Stimulated activated CD8-positive, alpha-beta memory T cell treated with anti-CD3 and anti-CD28 coated beads, Interleukin-7, amount 100 ng/mL, for 4 hours (primary cell): ENCODE measurements at regions not wholly inside any gene's neighbourhood (a gene's known extent, or its start where the extent isn't known, plus 50 kb on each side); places are given as distances from the start of the nearest gene placed in this dataset.
"Not testable (repeated sequence)": the region's sequence is repeated elsewhere in the genome, so short reads cannot be mapped to it uniquely, and the experiment has no call there.

Experiments used
- DNase-seq, 2 donors: peaks; one replicate each; pipeline ENCODE4 v3.0.0-alpha.2; 2020; ENCODE audit warnings: low read depth in 2 of 2

DNA sequence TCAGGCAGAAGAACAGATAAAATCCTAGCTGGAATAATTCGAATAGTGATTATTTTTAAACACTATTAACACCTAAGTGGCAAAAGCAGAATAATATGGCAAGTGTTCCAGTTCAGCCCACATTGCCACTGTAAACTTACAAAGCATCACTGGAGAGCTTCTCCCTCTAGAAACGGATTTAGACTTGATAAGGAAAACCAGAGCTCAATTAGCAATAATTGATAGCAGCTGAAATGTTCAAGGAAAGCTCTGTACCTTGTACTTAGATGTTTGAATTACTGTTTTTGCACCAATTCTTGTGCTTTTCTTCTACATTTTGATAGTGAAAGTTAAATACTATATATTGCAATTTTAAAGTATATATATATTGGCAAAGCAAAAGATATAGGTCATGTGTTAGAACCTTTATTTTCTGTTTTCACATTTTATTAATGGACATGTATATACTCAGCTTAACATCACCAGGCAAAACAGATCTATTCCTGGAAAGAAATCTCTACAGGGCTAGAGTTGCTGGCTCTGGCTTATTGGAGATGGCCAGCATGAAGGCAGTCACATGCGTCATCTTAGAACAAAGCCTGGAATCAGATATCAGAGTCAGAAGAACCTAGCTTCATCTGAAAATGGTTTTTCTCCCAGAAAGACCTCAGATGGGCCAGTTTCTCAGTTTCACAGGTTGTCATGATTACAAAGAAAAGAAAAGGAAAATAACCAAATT lies 149.1 kb upstream of the CTAGE1 start:
- no peak for DNase-seq

DNA sequence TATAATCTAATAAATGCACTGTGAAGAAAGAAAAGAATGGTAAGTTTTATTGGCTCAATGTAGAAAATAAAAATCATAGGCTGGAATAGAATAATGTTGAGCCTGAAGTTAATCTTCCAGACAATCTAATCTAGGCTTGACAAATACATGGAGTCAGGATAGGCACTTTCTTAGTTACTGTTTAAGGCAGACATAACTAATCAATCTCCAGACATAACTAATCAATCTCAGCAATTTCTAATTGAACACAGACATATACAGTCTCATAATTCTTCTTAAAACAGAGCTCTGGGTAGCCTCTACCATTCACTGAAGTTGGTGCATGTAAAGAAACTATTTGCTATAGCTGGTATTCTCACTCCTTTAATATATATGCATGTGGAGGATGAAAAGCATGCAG lies 150.1 kb upstream of the CTAGE1 start:
- DNase-seq = no peak

DNA sequence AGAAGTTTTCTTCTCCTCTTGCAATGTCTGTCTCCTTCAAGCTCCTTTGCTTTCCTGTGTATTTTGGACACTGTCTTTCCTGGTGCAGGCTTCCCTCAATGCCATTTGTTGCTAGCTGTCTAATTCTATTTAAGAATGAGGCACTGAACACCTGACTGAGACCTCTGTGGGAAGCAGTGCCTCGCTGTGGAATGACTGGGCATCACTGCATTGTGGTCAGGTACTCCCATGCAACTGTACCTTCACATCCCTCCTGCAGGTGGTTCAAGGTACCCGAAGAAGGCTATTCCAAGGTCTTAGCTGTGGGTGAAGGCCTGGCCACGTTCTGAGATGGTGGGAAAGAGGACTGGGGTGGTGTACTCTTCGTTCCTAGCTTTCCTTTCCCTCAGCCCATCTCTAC lies 152.8 kb upstream of the CTAGE1 start:
- no peak for DNase-seq

- DNase-seq = no peak
Observed at GRCh38 chr18:22572341-22572740, 154.6 kb upstream of the CTAGE1 start.

GRCh38 chr18:22579271-22579670 lies 161.6 kb upstream of the CTAGE1 start:
- DNase-seq = no peak

- no peak for DNase-seq
Observed at GRCh38 chr18:22585333-22585732, 167.6 kb upstream of the CTAGE1 start.

DNA sequence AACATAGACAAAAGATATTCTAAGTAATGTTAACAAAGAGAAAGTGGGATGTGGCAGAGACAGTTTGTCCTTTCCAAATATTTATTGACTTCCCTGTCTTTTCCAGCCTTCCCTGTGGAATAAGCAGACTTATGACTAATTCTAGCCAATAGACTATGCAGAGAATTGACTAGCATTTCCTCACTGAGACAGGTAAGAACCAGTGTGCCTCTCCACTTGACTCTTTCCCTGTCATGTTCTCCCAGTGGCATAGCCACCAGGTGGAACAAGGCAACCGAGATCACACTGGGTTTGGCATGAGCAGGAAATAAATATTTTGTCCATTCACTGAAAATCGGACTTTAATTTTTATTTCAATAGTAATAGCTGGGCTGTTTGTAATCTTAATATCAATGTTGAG lies 168.1 kb upstream of the CTAGE1 start:
- DNase-seq = no peak

- DNase-seq = no peak
Observed at GRCh38 chr18:22591222-22591621, 173.5 kb upstream of the CTAGE1 start.

GRCh38 chr18:22594155-22594690 lies 176.5 kb upstream of the CTAGE1 start:
- DNase-seq = no peak

DNA sequence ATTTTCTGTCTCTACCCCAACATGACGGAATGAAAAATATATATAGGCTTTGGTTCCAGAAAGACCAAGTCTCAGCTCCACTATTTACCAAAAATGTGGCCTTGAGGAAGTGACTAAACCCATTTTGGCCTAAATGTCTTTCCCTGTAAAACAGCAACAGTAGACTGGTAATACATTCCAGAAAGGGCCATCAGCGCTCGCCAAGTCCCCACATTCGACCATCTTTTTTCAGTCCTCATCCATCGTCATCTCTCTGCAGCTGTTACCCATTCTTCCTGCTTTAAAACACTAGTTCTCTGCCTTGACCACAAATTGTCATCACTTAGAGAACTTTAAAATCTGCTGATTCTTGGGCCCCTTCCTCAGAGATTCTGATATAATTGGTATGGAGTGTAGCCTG lies 183.8 kb upstream of the CTAGE1 start:
- no peak for DNase-seq

GRCh38 chr18:22602456-22602855 lies 184.7 kb upstream of the CTAGE1 start:
- not testable (repeated sequence) for DNase-seq

DNA sequence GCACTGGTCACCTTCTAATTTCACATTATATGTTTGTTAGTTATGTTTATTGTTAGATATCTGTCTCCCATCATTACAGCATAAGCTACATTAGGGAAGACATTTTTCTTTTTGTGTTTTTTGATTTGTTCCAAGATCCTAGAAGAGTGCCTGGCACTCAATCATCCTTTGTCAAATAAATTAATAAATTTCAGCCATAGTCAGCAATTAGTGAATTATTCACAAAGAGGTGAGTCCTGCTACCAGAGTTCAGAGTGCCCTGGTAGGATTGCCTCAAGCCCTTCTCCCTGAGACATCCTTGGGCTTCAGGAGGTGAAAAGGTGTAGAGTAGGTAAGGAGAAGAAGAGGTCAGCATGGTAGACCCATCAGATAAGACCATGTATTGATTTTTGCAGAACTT lies 186.2 kb upstream of the CTAGE1 start:
- no peak for DNase-seq

DNA sequence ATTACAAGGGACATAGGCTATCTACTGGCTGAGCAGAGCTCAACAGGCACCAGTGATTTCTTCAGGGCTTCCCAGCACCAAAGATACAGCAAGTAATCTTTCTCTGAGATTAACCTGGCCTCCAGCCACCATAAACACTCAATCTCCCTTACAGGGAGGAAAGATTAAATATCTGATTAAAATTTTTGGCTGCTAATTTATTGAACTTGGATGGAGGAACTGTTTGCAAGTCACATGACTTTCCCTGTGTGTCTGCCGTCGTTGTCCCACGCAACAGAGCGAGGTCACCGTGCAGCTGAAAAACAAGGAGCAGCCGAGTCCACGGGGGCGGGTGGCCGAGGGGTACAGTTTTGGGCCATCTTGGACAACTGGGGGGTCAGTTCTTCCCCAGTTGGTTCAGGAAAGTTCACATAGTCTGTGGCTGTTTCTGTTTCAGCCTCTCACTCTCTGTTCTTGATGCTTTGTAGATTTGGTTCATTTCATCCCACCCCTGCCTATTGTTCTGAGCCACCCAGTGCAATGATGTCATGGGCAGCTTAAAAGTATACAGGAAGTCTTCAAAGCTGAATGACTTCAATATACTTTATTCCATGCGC lies 186.8 kb upstream of the CTAGE1 start:
- DNase-seq = no peak

DNA sequence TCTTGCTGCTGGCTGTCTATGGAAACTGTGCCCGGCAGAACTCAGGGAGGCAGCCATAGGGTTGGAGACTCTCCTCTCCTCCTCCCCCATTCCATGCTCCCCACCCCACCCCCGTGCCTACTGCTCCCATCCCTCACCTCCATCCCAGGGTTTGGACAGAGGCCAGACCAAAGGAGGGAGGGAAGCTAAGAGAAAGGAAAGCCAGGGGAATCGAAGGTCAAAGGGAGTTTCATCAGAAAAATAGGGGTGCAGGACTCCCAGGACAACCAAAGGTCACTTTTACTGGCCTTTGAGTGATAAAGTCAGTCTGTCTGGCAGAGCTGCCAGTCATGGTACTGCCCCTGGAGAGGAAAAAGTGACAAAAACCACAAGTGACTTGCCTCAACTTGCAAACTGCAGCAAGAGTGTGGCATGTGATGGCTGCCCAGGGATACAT lies 187.3 kb upstream of the CTAGE1 start:
- no peak for DNase-seq

DNA sequence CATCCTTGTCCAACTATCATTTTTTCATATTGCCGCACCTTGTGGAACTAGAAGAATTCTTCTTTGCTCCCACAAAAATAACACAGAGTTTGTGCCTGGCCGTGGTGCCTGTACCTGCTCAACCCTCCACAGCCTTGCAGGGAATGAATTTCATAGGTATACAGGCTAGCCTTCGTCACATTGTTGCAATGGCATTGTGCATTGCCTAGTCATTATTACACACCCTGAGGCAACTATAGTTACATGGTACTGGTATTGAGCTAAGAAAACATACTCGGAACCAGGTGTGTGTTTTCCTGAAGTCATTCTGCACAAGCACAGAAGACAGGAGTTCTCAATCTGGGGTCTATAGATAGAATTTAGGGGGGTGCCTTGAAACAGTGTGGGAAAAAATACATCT lies 188.0 kb upstream of the CTAGE1 start:
- no peak for DNase-seq

DNA sequence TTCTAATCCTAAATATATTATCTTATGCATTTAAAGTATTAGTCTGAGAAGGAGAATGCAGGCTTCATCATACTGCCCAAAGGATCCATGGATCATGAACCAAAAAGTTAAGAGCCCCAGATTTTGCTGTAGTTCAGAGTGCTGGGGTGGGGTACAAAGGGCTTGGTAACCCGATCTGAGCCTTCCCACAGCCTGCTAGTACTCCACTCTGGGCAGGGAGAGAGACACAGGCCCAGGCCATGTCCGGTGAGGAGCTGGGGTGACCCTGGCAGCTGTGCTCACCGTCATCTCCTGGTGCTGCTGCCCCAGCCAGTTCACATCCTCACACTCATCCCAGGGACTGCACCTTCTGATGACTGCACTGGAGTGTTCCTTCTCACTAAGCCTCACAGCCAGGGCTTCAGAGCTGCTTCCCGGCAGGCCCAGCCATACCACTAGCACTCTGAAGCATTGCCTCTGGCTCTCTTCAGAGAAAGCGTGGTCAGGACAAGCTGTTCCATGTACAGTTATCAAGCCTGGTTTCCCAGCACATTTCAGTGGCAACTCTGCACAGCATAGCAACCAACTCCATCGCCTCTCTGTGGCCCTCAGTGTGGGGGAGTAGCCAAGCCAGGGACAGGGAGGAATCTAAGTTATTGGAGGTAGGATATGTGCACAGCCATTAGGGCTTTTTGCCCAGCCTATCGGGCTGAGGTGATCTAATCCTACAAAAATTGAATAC lies 189.0 kb upstream of the CTAGE1 start:
- no peak for DNase-seq

- no peak for DNase-seq
Observed at GRCh38 chr18:22607284-22607635, 189.5 kb upstream of the CTAGE1 start.

DNA sequence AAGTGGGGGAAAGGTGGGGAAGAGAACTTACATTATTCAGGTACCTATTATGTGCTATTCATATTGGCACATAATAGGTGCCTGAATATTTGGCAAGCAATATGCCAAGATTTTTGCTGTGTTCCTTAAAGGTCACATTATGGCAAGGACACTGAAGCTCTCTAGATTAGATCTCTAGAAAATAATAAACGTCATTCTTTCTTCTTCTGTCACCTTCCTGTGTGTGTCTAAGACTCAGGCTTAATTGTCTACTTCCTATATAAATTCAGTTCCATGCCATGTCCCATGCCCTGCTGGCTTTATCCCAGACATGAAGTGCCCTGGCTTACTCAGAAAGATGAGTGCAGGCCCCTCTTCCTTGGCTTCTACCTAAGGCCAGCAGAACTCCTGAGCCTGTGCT lies 191.1 kb upstream of the CTAGE1 start:
- no peak for DNase-seq

DNA sequence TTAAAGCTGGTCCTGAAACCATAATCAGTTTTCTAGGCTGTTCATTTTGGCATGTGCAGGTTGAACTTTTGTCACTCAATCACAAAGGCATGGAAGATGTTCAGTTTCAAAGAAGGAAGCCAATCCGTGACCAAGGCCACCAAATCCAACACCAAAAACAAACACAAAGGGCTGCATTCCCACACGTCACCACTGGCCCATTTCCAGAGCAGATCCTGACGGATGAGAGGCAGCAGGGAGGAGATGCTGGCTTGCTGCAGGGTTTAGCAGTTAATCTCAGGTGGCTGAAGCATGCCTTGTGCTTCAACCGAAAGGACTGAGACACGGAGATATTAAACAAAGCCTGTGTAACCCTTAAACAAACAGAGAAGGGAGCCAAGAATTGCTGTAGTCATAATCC lies 191.9 kb upstream of the CTAGE1 start:
- DNase-seq = no peak

DNA sequence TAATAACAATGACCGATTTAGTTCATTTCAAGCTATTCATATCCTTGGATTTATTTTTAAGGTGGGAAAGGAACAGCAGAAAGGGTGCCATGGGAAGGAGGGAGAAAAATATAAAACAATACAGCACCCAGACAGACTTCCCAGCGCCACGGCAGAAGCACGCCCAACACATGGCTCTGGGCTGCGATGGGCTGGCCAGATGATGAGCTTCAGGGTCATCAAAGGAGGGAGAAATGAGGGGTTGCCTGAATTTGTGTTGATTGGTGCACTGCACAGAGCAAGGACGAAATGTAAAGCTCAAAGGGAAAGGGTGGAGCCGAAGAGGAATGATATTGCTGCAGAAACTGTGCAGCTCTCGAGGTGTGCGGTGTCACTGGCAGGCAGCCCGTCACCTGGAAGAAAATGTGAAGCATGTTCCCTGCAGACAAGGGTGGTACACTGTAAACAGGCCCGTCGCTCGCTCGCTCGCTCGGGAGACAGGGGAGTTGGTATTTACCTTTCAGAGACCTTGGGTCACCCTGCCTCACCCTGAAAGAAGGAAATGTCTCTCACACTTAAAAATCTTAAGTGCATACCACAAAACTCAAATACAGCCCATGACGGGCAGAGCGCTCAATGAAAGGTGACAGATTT lies 195.5 kb upstream of the CTAGE1 start:
- DNase-seq = no peak

DNA sequence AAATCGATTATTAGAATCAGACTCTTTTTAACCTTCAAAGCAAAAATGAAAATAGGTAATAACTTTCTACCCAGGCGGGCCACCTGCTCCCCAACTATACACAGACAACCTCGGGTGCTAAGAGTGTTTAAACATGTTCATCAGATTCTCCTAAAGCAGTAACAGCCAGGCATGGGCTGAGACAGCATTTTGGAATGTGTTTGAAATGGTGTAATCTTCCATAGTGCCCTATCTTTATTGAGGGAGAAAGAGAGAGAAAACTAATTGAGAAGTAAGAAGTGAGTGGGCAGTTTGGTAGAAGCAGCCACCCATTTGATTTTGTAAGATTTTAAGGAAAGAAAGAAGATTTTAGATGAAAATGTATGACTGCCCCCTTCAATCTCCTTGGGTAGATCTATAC lies 196.1 kb upstream of the CTAGE1 start:
- no peak for DNase-seq

DNA sequence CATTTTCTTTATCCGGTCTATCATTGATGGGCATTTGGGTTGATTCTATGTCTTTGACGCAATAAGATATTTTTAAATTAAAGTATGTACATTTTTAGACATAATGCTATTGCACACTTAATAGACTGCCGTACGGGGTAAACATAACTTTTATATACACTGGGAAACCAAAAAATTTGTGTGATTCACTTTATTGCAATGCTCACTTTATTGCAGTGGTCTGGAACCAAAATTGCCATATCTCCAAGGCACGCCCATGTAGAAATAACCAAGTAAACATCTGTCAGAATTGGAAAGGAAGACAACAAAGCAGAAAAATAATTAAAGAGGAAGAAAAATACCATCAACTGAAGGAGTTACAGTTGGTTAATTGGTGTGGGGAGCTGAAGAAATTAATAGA lies 205.8 kb upstream of the CTAGE1 start:
- no peak for DNase-seq

- DNase-seq = no peak
Observed at GRCh38 chr18:22624176-22624575, 206.5 kb upstream of the CTAGE1 start.
